DND-41 (cell line): ENCODE measurements at regions not wholly inside any gene's neighbourhood (a gene's known extent, or its start where the extent isn't known, plus 50 kb on each side); places are given as distances from the start of the nearest gene placed in this dataset.
"Not testable (repeated sequence)": the region's sequence is repeated elsewhere in the genome, so short reads cannot be mapped to it uniquely, and the experiment has no call there.

Experiments used
- ATAC-seq: fragments of 200-7000 bp; cut with Tn5 transposase; 3 replicates; pipeline ENCODE4 v1.9.1; 2021; ENCODE audit warnings: low read depth; ENCODE audit not compliant: insufficient read depth
- DNase-seq: peaks from one replicate; pipeline ENCODE4 v3.0.0-alpha.2; 2020
- H2AFZ ChIP-seq: 2 replicates; pipeline ENCODE4 v1.6.0; 2012; ENCODE audit warnings: low read depth, low read length
- H3K27ac ChIP-seq: 2 replicates; pipeline ENCODE4 v1.5.1; 2012; ENCODE audit warnings: low read length, inconsistent platforms
- H3K27me3 ChIP-seq: fragments of 200-600 bp; sonication (generic); 2 replicates; pipeline ENCODE4 v1.6.0; 2012; ENCODE audit warnings: low read length, mild to moderate bottlenecking, inconsistent platforms; ENCODE audit not compliant: insufficient read depth, poor library complexity
- H3K36me3 ChIP-seq: 2 replicates; pipeline ENCODE4 v1.5.1; 2012; ENCODE audit warnings: low read length, inconsistent platforms; ENCODE audit not compliant: insufficient read depth
- H3K4me1 ChIP-seq: 2 replicates; pipeline ENCODE4 v1.5.1; 2012; ENCODE audit warnings: mild to moderate bottlenecking, low read length; ENCODE audit not compliant: insufficient read depth
- H3K4me2 ChIP-seq: 2 replicates; pipeline ENCODE4 v1.6.0; 2012; ENCODE audit warnings: mild to moderate bottlenecking, moderate library complexity, low read length, inconsistent platforms; ENCODE audit not compliant: insufficient read depth
- H3K4me3 ChIP-seq, 2 experiments: fragments of 200-600 bp in 1 of 2; shearing (Covaris generic) in 1 of 2; 2 replicates each; pipeline ENCODE4 v1.5.1; 2012 to 2016; ENCODE audit warnings: inconsistent platforms in 2 of 2, low read length in 2 of 2, mild to moderate bottlenecking in 2 of 2, low read depth in 1 of 2, moderate library complexity in 1 of 2
- H3K79me2 ChIP-seq: 2 replicates; pipeline ENCODE4 v1.6.0; 2012; ENCODE audit warnings: low read length, inconsistent platforms; ENCODE audit not compliant: insufficient read depth
- H3K9ac ChIP-seq: 2 replicates; pipeline ENCODE4 v1.6.0; 2012; ENCODE audit warnings: low read depth, mild to moderate bottlenecking, inconsistent platforms, low read length, moderate library complexity
- H3K9me3 ChIP-seq: 2 replicates; pipeline ENCODE4 v1.5.1; 2012; ENCODE audit warnings: low read length, moderate library complexity, mild to moderate bottlenecking, inconsistent platforms; ENCODE audit not compliant: insufficient read depth, severe bottlenecking
- H4K20me1 ChIP-seq: 2 replicates; pipeline ENCODE4 v1.6.0; 2012; ENCODE audit warnings: low read length; ENCODE audit not compliant: insufficient read depth
- EZH2 ChIP-seq: IDR thresholded peaks from 3 replicates; pipeline ENCODE4 v1.6.1; 2012; ENCODE audit warnings: borderline replicate concordance, low read depth, mild to moderate bottlenecking, moderate library complexity, low read length, inconsistent platforms; ENCODE audit not compliant: severe bottlenecking
- TF ChIP-seq, protein P1 (sequence below): IDR thresholded peaks from 2 replicates; pipeline ENCODE4 v1.5.1; 2012; ENCODE audit warnings: borderline replicate concordance, low read length, moderate library complexity, mild to moderate bottlenecking; ENCODE audit not compliant: poor library complexity, severe bottlenecking; ENCODE audit errors: extremely low read depth

DNA sequence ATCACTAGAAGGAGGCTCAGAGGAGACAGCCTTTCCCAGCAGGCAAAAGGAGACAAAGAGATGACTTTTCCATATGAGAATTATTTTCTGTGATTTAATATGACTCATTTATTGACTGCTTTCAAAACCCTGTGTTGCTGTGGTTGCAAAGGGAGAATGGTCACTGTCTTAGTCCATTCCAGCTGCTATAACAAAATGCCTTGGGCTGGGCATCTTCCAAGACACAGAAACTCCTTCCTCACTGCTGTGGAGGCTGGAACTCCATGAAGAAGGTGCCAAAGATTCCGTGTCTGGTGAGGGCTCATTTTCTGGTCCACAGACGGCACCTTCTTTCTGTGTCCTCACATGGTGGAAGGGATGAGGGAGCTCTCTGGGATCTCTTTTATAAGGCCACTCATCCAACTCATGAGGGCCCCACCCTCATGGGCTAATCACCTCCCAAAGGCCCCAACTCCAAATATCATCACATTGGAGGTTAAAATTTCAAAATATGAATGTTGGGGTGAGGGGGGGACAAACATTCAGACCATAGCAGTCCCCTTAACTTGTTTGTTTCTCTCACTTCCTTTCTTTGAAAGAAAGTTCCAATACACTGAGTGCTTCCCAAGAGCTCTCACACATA is 252.1 kb upstream of the RAB4A start:
- no peaks in the 10 kb centered on the region for H3K4me1 ChIP-seq
- H3K4me2 ChIP-seq: no peak overlapping the region
- no peaks in the 10 kb centered on the region for H4K20me1 ChIP-seq
- no peaks in the 10 kb centered on the region for H3K9me3 ChIP-seq
- no peak for DNase-seq
- TF ChIP-seq EZH2: no peak
- TF ChIP-seq, protein P1, sequence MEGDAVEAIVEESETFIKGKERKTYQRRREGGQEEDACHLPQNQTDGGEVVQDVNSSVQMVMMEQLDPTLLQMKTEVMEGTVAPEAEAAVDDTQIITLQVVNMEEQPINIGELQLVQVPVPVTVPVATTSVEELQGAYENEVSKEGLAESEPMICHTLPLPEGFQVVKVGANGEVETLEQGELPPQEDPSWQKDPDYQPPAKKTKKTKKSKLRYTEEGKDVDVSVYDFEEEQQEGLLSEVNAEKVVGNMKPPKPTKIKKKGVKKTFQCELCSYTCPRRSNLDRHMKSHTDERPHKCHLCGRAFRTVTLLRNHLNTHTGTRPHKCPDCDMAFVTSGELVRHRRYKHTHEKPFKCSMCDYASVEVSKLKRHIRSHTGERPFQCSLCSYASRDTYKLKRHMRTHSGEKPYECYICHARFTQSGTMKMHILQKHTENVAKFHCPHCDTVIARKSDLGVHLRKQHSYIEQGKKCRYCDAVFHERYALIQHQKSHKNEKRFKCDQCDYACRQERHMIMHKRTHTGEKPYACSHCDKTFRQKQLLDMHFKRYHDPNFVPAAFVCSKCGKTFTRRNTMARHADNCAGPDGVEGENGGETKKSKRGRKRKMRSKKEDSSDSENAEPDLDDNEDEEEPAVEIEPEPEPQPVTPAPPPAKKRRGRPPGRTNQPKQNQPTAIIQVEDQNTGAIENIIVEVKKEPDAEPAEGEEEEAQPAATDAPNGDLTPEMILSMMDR: no peak
- ATAC-seq: no peak
- no peak overlapping the region for H2AFZ ChIP-seq
- H3K4me3 ChIP-seq: no peak overlapping the region
- H3K36me3 ChIP-seq: no peaks in the 10 kb centered on the region
- H3K79me2 ChIP-seq: no peaks in the 10 kb centered on the region
- H3K27ac ChIP-seq: no peak overlapping the region
- H3K9ac ChIP-seq: no peak overlapping the region
- no peaks in the 10 kb centered on the region for H3K27me3 ChIP-seq

DNA sequence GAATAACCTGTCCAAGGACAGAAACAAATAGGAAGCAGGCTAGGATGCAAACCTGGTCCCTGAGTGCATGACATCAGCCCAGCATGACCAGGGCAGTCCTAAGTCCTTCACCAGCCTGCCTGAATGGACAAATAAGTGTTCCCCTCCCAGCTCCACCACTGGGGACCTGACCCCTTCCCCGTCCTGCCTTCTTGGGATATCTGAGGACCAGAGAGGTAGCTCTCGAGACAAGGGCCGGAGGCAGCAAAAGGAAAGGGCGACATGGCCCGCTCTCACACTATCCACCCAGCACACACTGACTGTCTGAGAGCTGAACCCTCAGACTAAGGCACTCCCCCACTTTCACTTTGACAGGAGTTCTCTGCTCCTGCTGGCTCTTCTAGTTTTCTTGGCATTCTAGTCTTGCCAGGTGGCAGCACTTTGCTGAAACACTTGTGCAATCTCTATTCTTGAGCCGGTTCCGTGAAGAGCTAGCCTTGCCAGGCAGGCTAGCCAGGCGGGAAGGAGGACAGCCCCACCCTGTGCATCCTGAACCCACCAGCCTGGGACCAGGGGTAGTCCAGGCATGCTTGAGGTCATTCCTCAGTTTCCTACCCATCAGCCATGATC is 251.1 kb upstream of the RAB4A start:
- Histone ChIP-seq H2AFZ (no peak overlapping the region), H3K4me3 (no peak overlapping the region), H3K4me1 (no peaks in the 10 kb centered on the region), H3K79me2 (no peaks in the 10 kb centered on the region), H4K20me1 (no peaks in the 10 kb centered on the region), H3K9me3 (no peaks in the 10 kb centered on the region), H3K27ac (no peak overlapping the region), H3K9ac (no peak overlapping the region), H3K36me3 (no peaks in the 10 kb centered on the region), H3K4me2 (no peak overlapping the region), H3K27me3 (no peaks in the 10 kb centered on the region)
- TF ChIP-seq, protein P1: no peak
- TF ChIP-seq EZH2: no peak
- ATAC-seq (no peak), DNase-seq (no peak)

DNA sequence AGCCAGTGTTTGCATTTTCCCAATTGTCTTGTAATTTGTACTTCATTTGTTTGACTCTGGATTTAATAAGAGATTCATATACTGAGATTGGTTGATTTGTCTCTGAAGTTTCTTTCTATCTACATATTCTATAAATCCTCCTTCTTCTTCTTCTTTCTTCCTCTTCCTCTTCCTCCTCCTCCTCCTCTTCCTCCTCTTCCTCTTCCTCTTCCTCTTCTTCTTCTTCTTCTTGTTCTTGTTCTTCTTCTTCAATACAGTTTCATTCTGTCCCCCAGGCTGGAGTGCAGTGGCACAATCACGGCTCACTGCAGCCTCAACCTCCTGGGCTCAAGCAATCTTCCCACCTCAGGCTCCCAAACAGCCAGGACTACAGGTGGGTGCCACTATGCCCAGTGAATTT is 249.9 kb upstream of the RAB4A start:
- not testable (repeated sequence) for ATAC-seq, H3K9ac ChIP-seq, H3K79me2 ChIP-seq, DNase-seq, H4K20me1 ChIP-seq, H2AFZ ChIP-seq, H3K4me1 ChIP-seq, H3K9me3 ChIP-seq, H3K4me2 ChIP-seq, H3K27ac ChIP-seq, H3K36me3 ChIP-seq, H3K27me3 ChIP-seq, H3K4me3 ChIP-seq

DNA sequence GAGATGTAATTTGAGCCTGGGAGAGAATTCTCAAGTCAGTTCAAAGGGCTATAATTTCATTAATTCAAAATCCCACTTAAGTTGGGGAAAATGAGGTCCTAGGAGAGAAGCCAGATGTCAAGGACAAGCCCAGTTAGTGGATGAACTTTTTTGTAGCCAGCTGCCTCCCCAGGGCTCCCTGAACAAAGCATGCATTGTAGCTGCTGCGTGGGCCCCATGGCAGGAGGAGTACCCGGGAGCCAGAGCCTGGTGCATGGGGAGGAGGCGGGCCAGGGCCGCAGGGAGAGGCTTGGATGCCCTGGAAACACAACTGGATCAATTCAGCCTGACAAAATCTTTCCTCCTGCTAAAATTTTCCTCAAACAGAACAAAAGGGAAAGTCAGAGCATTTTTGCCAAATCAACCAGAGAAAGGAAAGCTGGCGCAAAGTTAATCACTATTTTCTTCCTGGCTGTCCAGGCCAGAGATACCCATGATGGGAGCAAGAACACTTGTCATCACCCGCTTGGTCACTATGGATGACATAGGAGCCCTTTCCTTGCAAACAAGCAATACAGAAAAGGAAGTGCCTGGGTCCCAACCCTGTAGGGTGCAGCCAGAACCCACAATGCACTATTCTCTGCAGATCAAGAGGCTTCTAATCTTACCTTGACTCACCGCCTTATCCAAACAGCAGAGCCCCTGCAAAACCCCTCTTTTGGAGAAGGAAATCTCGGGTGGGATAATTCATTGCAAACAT is 248.1 kb upstream of the RAB4A start:
- DNase-seq (no peak), ATAC-seq (no peak)
- no peaks in the 10 kb centered on the region for H3K27me3 ChIP-seq
- H3K4me3 ChIP-seq: no peak overlapping the region
- no peak overlapping the region for H3K27ac ChIP-seq
- no peaks in the 10 kb centered on the region for H3K79me2 ChIP-seq
- no peak overlapping the region for H3K9ac ChIP-seq
- H4K20me1 ChIP-seq: no peaks in the 10 kb centered on the region
- H2AFZ ChIP-seq: no peak overlapping the region
- H3K4me1 ChIP-seq: peaks cover 10% of the 10 kb centered on the region
- no peaks in the 10 kb centered on the region for H3K36me3 ChIP-seq
- TF ChIP-seq EZH2: no peak
- TF ChIP-seq, protein P1: no peak
- H3K9me3 ChIP-seq: no peaks in the 10 kb centered on the region
- H3K4me2 ChIP-seq: no peak overlapping the region
